NB4 (cell line): ENCODE measurements at regions not wholly inside any gene's neighbourhood (a gene's known extent, or its start where the extent isn't known, plus 50 kb on each side); places are given as distances from the start of the nearest gene placed in this dataset.

Experiments used
- DNase-seq: peaks from one replicate; pipeline ENCODE4 v3.0.0; 2010; ENCODE audit warnings: low read depth
- H3K4me3 ChIP-seq: one replicate; pipeline ENCODE4 v1.5.1; 2011; ENCODE audit warnings: mild to moderate bottlenecking, low read depth, low read length, moderate library complexity
- CTCF ChIP-seq: IDR thresholded peaks from one replicate; pipeline ENCODE4 v1.5.1; 2012; ENCODE audit warnings: low read depth, low read length
- MAX ChIP-seq: IDR thresholded peaks from 2 replicates; pipeline ENCODE4 v1.6.1; 2011; ENCODE audit warnings: low read depth, low read length
- MYC ChIP-seq: IDR thresholded peaks from 2 replicates; pipeline ENCODE4 v1.6.1; 2011; ENCODE audit warnings: low read depth, low read length
- POLR2A ChIP-seq: IDR thresholded peaks from 2 replicates; pipeline ENCODE4 v1.6.1; 2011; ENCODE audit warnings: mild to moderate bottlenecking; ENCODE audit not compliant: insufficient read length; ENCODE audit errors: extremely low read depth

DNA sequence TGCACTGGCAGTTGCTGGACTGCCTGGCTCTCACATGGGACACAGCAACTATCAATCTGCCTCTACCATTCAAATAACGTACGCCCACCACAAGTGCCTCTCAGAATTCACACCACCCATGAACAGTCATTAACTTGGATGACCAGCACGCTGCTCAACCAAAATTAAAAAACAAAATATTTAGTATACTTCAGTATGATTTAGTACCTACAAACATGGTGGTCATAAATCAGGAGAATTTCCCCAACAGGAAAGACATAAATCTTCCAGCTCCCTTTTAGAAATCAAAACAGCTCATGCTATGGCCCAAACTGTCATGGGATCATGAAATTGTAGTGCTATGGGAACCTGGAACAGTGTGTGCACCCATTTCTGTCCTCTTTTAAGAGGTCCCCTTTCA lies 317.4 kb upstream of the ETAA1 start:
- DNase-seq: no peak
- H3K4me3 ChIP-seq: no peak overlapping the region
- TF ChIP-seq MYC (no peak), CTCF (no peak), POLR2A (no peak), MAX (no peak)

DNA sequence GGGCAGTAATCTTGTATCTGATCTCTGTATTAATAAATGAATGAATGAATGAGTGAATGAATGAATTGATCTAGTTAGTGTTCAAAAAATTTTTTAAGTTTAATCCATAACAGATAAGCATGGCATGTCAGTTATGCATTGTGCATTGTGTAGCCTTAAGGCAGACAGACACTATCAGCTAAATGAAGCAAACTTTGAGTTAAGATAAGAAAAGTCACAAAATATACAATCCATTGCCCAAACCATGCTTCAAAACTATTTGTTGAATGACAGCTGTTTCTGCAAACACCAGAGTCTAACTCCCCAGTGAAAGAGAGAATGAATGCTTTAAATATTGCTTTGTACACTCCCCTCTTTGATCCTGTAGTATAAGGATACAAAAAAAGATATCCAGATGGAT lies 314.3 kb upstream of the ETAA1 start:
- no peak for DNase-seq
- TF ChIP-seq CTCF (no peak), MAX (no peak), POLR2A (no peak), MYC (no peak)
- no peak overlapping the region for H3K4me3 ChIP-seq

GRCh38 chr2:67083951-67084350 lies 313.2 kb upstream of the ETAA1 start:
- DNase-seq: no peak
- TF ChIP-seq POLR2A (no peak), MAX (no peak), CTCF (no peak), MYC (no peak)
- H3K4me3 ChIP-seq: no peak overlapping the region

DNA sequence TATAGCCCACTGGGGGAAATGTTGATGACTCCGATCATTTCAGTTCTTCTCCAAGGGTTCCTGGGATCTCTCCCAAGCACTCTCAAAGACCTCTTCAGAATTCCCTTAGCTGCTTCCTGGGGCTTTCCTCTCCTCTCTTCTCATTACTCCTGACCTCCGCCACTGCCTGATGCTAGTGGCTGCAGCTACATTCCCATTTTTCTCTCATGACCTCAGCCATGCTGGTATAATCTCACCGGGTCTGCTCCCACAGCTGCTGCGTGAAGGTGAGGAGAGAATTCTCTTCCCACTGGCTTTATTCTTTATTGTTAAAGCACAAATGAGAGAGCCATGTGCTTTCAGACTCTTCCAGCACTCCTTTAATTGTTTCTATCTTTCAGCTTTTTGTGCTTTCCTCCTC lies 312.0 kb upstream of the ETAA1 start:
- TF ChIP-seq CTCF (no peak), MYC (no peak), MAX (no peak), POLR2A (no peak)
- no peak overlapping the region for H3K4me3 ChIP-seq
- no peak for DNase-seq

DNA sequence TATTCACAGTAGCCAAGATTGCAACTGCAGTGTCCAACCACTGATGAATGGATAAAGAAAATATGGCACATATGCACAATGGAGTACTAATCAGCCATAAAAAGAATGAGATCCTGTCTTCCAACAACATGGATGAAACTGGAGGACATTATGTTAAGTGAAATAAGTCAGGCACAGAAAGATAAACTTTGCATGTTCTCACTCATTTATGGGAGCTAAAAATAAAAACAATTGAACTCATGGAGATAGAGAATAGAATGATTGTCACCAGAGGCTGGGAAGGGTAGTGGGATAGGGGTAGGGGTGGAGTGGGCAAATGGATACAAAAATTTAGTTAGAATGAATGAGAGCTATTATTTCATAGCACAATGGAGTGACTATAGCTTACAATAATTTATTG lies 305.5 kb upstream of the ETAA1 start:
- no peak for DNase-seq
- TF ChIP-seq MYC (no peak), POLR2A (no peak), CTCF (no peak)
- H3K4me3 ChIP-seq: no peak overlapping the region

DNA sequence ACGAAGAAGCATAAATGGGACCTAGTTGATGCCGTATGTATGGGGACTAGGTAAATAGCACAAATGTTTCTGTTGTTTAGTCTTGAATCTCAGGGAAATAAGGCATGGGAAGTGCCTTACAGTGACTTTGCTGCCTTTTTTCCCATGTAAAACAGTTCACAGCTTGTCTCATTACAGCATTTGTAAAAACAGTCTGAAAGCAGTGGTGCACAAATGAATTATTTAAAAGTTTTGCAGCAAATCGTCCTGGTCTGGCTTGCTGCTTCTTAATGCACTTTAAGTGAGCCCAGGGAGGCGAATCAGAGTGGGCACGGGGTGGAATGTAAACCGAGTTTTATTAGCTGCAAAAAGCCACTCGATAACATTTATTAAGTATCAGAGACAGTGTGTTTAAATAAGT lies 302.0 kb upstream of the ETAA1 start:
- no peak overlapping the region for H3K4me3 ChIP-seq
- DNase-seq: no peak
- TF ChIP-seq POLR2A: no peak
- no peak for TF ChIP-seq CTCF
- no peak for TF ChIP-seq MAX
